ENCODE measurements at regions not wholly inside any gene's neighbourhood (a gene's known extent, or its start where the extent isn't known, plus 50 kb on each side); places are given as distances from the start of the nearest gene placed in this dataset.

DNA sequence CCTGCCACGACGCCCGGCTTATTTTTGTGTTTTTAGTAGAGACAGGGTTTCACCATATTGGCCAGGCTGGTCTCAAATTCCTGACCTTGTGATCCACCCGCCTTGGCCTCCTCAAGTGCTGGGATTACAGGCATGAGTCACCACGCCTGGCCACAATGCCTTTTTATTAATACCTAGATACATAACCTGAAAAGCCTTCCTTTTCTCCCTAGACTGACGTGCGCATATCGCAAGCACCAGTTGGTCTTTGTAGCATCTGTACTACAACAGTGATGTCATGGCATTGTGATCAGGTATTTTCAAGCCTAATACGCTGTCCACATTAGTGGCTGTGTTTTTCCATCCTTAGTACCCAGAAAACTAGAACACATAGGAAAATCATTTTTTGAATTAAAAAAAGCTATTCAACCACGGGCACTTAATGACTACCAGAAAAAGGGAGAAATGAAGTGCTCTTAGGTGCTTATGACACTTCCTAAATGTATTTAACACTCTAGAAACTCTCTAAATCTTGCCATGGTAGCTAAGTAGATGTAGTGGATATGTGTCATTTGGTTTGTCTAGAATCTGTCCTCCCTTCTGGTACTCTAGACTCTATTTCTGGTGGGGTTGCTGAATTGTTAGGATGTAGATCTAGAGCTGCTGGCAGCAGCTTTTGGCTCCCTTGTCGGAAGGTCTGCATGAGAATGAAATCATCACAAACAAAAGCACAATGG, 707.8 kb downstream of the STIM2 start:
- no peak for TF ChIP-seq POLR2A (IDR thresholded peaks at IDR 0.05)
- TF ChIP-seq, protein P1, sequence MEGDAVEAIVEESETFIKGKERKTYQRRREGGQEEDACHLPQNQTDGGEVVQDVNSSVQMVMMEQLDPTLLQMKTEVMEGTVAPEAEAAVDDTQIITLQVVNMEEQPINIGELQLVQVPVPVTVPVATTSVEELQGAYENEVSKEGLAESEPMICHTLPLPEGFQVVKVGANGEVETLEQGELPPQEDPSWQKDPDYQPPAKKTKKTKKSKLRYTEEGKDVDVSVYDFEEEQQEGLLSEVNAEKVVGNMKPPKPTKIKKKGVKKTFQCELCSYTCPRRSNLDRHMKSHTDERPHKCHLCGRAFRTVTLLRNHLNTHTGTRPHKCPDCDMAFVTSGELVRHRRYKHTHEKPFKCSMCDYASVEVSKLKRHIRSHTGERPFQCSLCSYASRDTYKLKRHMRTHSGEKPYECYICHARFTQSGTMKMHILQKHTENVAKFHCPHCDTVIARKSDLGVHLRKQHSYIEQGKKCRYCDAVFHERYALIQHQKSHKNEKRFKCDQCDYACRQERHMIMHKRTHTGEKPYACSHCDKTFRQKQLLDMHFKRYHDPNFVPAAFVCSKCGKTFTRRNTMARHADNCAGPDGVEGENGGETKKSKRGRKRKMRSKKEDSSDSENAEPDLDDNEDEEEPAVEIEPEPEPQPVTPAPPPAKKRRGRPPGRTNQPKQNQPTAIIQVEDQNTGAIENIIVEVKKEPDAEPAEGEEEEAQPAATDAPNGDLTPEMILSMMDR (IDR thresholded peaks at IDR 0.05), result no peak

All from tibial nerve (tissue), 3 donors.